C4-2B (cell line): ENCODE measurements at regions not wholly inside any gene's neighbourhood (a gene's known extent, or its start where the extent isn't known, plus 50 kb on each side); places are given as distances from the start of the nearest gene placed in this dataset.

Experiments
- H3K27ac ChIP-seq: fragments of 450-650 bp; 2 replicates; pipeline ENCODE4 v1.5.1; 2017
- ZFX ChIP-seq: fragments of 450-650 bp; IDR thresholded peaks from 2 replicates; pipeline ENCODE4 v1.6.1; 2017
- TF ChIP-seq, protein P1 (sequence below): fragments of 450-650 bp; conservative IDR thresholded peaks from 2 replicates; pipeline ENCODE4 v1.5.1; 2017; ENCODE audit warnings: mild to moderate bottlenecking

DNA sequence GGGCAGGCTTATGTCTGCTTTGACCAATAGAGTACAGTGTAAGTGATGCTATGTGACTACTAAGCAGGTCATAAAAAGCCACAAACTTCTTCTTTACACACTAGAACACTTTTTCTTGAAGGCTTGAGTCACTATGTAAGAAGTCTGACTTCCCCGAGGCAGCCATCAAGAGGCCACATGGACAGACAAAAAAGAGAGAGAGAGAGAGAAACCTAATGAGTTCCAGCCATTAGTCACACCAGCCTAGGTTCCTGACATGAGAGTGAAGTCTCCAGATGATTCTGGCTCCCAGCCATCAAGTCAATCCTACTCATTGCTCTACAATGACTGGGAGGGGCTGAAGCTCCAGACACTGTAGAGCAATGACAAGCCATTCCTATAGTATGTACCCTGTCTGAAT, 101.4 kb downstream of the LHX9 start:
- TF ChIP-seq, protein P1, sequence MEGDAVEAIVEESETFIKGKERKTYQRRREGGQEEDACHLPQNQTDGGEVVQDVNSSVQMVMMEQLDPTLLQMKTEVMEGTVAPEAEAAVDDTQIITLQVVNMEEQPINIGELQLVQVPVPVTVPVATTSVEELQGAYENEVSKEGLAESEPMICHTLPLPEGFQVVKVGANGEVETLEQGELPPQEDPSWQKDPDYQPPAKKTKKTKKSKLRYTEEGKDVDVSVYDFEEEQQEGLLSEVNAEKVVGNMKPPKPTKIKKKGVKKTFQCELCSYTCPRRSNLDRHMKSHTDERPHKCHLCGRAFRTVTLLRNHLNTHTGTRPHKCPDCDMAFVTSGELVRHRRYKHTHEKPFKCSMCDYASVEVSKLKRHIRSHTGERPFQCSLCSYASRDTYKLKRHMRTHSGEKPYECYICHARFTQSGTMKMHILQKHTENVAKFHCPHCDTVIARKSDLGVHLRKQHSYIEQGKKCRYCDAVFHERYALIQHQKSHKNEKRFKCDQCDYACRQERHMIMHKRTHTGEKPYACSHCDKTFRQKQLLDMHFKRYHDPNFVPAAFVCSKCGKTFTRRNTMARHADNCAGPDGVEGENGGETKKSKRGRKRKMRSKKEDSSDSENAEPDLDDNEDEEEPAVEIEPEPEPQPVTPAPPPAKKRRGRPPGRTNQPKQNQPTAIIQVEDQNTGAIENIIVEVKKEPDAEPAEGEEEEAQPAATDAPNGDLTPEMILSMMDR, result no peak
- no peak for TF ChIP-seq ZFX
- H3K27ac ChIP-seq, result no peak overlapping the region

GRCh38 chr1:198019126-198019525, 102.0 kb downstream of the LHX9 start:
- H3K27ac ChIP-seq, result no peak overlapping the region
- TF ChIP-seq, protein P1, result no peak
- no peak for TF ChIP-seq ZFX

DNA sequence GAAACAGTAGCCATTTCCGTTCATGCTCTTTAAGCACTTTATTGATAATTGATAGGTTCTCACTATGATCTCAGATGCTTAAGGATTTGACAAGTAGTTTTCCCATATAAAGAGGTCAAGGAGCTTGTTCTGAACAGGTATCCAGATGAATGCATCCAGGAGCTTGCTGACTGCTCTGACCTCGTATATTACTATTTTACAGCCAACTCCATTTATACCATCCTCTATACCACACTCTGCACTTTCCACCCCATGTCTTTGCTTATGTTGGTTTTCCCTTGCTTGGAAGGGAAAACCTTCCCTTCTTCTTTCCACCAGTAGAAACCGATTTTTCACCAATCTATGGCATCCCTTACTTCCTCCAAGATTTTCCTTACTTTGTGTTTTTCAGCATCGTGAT, 107.2 kb downstream of the LHX9 start:
- H3K27ac ChIP-seq, result no peak overlapping the region
- TF ChIP-seq ZFX, result no peak
- TF ChIP-seq, protein P1, result no peak

DNA sequence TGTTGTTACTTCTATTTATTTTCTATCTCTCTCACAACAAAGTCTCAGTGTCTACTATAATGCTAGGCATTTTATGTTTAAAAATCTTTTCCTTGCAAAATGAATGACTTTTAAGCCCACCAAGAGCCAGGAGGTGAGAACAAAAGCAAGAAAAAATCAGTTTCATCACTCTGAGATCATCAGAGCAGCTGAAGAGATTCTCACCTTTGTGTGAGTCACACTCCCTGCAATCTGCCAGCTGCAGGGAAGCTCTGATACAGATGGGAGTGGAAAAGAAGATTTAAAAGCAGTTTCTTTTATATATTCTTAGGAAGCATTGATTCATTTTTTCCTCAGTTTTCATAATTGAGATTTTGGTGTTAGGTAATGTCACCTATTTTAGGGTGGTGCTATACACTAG, 107.6 kb downstream of the LHX9 start:
- no peak overlapping the region for H3K27ac ChIP-seq
- TF ChIP-seq, protein P1, result no peak
- no peak for TF ChIP-seq ZFX

DNA sequence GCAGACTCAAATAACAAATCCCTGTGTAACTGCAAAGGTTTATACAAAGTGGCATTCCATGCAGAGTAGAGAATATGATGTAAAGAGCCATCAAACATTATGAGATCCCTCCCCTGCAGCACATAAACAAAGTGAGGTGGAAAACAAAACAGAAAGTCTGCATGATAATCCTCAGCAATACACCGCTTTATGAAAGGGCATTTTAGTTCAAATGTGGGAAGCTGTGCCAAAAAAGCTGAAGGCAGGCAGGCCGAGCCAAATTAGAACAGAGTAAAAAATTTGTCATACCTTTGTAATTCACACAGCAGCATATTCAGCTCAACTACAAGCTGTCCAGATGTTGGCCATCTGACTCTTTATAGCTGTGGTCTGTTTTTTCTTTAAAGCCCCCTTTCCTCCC, 113.5 kb downstream of the LHX9 start:
- TF ChIP-seq, protein P1, result no peak
- no peak overlapping the region for H3K27ac ChIP-seq

DNA sequence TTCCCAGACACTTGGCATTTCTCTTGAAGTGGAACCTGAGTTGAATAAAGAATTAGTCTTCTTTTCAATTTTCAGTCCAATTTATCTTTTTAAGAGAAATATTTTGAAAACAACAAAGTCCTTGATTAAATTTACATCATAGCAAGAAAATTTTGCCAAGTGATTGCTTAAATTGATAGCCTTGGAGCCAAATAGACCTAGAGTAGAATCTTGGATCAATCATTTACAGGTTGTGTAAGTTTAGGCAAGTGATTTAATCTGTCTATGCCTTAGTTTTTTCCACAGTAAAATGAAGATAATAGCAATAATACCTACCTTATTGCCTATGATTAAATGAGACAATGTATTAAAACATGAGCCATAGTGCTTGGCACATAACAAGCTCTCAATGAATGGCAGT, 113.9 kb downstream of the LHX9 start:
- no peak for TF ChIP-seq ZFX
- TF ChIP-seq, protein P1, result no peak

DNA sequence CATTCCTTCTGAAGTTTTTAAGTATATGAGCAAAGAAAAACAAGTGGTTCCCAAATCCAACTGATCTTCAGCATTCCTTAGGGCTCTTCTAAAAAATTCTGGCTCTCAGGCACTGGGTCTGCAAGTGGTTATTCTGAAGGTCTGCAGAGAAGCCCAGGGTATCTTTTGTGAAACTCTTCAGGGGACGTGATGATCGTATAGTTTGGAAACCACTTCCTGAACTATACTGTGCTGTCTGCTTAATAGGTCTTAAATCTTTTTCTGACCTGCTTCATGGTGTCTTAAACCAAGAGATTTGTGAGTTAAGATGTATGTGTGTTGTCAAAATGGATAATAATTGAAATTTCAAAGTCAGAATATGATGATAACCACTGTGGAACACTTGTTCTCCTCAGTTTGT, 115.5 kb downstream of the LHX9 start:
- no peak for TF ChIP-seq ZFX
- TF ChIP-seq, protein P1, result no peak

More for the DNA sequence above, 113.9 kb downstream of the LHX9 start:
- H3K27ac ChIP-seq, result no peak overlapping the region

More for the DNA sequence above, 115.5 kb downstream of the LHX9 start:
- no peak overlapping the region for H3K27ac ChIP-seq
